ENCODE measurements at regions not wholly inside any gene's neighbourhood (a gene's known extent, or its start where the extent isn't known, plus 50 kb on each side); places are given as distances from the start of the nearest gene placed in this dataset.

- no peak for DNase-seq (ENCODE audit: low spot score)
These were observed 51.1 kb upstream of the TMEM33 start for GRCh38 chr4:41883988-41884734.

DNA sequence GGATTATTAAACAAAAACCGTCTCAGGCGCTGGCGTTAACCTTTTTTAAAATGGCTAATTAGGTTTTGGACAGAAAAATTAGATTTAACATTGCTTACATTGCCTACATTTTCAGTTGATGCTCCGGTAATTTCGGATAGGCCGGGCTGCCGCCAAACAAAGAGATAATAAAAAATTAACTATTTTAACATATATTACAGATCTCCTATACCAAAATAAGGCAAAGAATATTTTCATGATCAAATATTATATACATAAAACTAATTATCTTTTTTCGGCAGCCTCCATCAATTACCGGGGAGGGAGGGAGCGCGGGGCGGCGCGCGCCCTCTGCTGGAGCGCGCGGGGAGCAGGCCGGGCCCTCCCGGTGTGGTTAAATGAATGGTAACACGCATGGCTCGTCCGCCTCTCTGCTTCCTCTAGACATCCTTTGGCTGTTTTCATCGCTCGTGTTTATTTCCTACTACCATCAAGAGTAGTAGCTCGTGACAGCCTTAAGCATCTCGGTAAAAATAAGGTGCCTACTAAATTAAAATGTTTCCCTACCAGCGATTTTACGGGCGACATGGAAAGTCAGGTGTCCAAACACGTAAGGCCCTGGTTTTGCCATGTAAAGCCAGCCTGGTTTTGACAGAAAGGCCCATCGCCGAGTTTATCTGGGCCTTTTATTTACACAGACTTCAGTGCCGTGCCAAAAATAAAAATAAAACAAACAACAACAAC lies 52.4 kb upstream of the TMEM33 start:
- peak; percentile 17 for DNase-seq (ENCODE audit: low spot score)

DNA sequence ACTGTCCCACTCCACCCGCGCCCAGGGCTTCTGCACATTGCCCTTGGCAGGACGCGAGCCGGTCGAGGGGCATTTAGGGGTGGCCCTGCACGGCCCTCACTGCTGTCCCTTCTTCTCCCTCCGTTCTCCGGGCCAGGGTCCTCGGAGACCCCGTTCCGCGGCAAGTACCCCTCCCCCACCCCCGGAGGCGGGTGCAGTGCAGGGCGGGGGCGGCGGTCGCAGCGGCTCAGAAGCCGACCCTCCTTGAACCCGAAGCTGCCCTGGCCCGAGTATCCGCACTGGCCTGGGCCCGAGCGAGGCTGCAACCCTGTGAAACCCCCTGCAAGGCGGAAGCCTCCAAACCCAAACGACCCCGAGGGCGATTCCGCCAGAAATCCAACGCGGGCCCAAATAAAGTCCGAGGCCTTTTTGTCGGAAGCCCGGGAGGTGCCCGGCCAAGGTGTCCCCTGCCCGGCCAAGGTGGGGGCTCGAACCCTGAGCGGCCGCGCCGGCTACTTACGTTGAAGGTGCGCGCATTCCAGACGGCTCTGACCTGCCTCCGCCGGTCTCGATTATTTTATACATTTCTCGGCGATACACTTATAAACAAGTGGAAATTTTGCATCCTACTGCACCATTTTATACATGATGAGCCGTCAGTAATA lies 53.1 kb upstream of the TMEM33 start:
- DNase-seq (ENCODE audit: low spot score), result no peak

- DNase-seq (ENCODE audit: low spot score), result no peak
These were observed 54.1 kb upstream of the TMEM33 start for GRCh38 chr4:41880840-41881831.

GRCh38 chr4:41880022-41880837 lies 55.0 kb upstream of the TMEM33 start:
- no peak for DNase-seq (ENCODE audit: low spot score)

- no peak for DNase-seq (ENCODE audit: low spot score)
These were observed 55.7 kb upstream of the TMEM33 start for GRCh38 chr4:41879552-41879951.

DNA sequence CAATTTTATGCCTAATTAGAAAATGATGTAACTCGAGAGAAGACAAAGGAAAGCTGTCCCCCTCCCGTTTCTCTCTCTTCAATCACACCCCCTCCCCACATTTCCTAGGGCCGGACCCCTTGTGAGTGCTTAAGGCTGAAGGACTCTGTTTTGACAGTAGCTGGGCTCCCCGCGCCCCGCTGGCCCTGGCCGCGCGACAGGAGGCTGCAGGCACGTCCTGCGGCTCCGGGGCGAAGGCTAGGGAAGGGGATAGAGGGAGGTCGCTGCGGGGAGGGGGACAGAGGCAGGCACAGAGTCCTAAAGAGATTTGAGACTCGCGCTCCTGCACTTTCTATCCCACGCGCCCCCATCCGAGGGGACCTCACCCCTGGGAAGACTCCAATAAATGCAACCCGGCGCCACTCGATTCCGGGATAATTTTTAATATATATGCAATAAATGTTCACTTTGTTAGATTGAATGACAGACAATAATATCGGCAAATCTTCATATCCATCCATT lies 56.2 kb upstream of the TMEM33 start:
- no peak for DNase-seq (ENCODE audit: low spot score)

GRCh38 chr4:41878170-41878969 lies 56.9 kb upstream of the TMEM33 start:
- DNase-seq (ENCODE audit: low spot score), result no peak

GRCh38 chr4:41877020-41877796 lies 58.0 kb upstream of the TMEM33 start:
- DNase-seq (ENCODE audit: low spot score), result no peak

DNA sequence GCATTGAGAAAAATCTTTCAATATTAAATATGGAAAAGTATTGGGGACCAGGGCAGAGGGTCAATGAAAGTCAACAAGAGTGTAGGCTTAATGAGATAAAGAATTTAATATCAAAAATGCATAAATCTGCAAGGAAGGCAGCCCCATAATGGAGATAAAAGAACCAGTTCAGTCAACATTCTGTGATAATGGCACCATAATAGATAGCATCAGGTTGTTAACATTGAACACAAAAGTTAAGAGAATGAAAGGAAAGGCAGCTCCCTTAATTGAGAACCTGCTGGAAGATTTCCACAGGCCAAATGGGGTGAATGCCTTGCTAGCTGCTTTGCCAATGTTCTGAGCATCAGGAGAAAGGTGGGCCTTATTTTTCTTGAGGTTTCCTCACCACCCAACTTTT lies 60.4 kb upstream of the TMEM33 start:
- DNase-seq (ENCODE audit: low spot score), result no peak

DNA sequence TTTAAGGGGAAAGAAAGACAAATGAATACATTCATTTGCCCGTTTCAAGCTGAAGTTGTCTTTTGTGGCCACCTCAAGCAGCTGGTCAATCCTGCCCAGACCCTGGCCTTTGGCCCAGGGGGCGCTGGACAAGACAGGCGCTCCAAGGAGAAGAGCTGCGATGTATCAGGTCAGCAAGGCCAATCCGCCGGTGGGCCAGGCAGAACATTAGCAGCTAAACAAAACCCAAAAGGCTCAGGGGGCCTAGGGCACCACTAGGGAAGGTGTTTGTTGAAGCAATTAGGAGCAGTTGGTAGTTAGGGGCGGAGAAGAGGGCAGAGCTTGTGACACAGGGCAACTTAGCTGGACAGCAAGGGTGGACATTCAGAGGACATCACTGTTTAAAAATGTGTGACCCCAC lies 60.8 kb upstream of the TMEM33 start:
- DNase-seq (ENCODE audit: low spot score), result no peak

DNA sequence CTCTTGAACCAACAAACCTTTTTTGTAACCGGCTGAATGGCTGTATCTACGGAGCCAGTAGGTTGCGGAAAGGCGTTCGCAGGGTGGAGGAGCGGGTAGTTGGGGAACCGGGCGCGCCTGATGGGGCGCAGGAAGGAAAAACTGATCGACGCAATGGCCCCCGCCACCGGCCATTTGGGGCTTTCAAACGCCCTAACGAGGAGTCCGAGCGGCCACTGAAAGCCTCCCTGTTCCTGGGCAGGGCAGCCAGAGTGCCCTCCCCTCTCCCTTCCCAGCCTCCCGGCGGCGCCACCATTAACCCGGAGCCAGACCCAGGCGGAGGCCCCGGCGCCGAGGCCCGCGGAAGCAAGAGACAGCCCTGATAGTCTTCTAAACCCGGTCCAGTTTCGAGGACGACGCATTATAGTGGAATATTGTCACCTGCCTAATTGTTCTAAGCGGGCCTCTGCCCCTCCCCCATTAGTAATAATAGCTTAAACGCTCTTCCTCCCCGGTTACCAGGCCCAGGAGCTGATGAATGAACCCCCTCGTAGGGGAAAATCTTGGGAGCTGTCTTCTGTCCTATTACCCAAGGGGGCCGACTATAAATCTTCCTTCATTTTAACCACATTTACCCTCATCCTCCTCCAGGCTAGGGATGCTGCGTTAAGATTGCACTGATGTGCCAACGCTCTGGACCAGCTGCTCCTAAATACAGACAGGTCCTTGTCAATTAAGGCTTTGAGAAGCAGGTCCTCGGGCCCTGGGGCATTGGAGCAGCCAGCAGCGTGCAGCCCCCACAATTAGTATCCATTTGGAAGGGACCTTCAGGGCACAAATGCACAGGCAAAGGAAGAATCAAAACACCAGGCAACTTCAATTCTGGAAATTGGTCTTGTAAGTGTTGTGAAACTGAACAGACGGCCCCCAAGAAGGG lies 61.6 kb upstream of the TMEM33 start:
- no peak for DNase-seq (ENCODE audit: low spot score)

- DNase-seq (ENCODE audit: low spot score), result no peak
These were observed 65.2 kb upstream of the TMEM33 start for GRCh38 chr4:41870035-41870434.

GRCh38 chr4:41866799-41867677 lies 68.2 kb upstream of the TMEM33 start:
- no peak for DNase-seq (ENCODE audit: low spot score)

DNA sequence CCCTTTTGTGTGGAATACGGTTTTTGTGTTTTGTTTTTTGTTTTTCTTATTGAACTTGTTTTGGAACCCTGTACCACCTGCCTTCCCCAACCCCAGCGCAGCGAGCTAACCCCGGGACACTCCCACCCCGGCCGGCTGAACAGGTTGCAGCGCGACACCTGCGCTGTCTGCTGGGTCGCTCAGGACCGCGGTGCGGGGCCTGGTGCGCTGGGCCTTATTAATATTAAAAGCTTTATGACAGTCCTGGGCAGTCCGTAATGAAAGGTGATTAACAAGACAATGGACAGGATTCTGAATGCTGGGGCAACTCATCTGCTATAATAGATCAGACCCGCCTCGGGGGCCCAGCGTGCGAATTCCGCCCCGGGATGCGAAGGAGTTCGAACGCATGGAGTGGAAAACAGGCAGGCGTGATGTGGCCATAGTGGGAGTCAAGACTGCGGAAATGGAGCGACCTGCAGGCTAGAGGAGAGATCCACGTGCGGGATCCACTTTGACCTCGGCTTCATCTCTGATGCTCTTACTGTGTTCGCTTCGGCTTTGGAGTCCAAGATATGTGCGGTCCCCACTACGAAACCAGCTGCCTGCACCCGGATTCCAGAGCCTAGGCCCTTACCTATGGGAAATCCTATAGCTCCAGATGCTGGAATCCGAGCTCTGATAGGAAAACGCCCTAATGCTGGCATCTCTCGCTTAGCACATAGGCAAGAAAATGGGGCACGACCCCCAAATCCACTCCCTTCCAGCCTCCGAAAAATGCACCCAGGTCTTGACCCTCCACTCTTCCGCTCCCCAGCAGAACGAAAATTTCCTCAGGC lies 69.0 kb upstream of the TMEM33 start:
- no peak for DNase-seq (ENCODE audit: low spot score)
